Keratinocyte (primary cell): ENCODE measurements at regions not wholly inside any gene's neighbourhood (a gene's known extent, or its start where the extent isn't known, plus 50 kb on each side); places are given as distances from the start of the nearest gene placed in this dataset.

Source experiments
- DNase-seq: peaks from one replicate; pipeline ENCODE4 v3.0.0-alpha.2; 2011; ENCODE audit warnings: low read depth, missing footprints, low spot score
- FAIRE-seq: peaks from 2 replicates; lab custom pipeline; 2011; peaks lifted over from hg19 to GRCh38; lab: Jason Lieb, UNC
- H2AFZ ChIP-seq: 2 replicates; pipeline ENCODE4 v1.6.0; 2012; ENCODE audit warnings: low read length, control low read depth, inconsistent platforms; ENCODE audit not compliant: control insufficient read depth
- H3K27ac ChIP-seq: 2 replicates; pipeline ENCODE4 v1.5.1; 2011; ENCODE audit warnings: low read length; ENCODE audit not compliant: control insufficient read depth, insufficient read depth
- H3K27me3 ChIP-seq: 3 replicates; pipeline ENCODE4 v1.6.0; 2011; ENCODE audit warnings: low read length; ENCODE audit not compliant: control insufficient read depth, insufficient read depth; ENCODE audit errors: extremely low read depth
- H3K36me3 ChIP-seq, 2 experiments: 2 replicates in 1 of 2; 3 replicates in 1 of 2; pipeline ENCODE4 v1.5.1; 2011; ENCODE audit warnings: low read length in 2 of 2, mild to moderate bottlenecking in 1 of 2; ENCODE audit not compliant: control insufficient read depth in 2 of 2, insufficient read depth in 2 of 2; ENCODE audit errors: extremely low read depth in 1 of 2
- H3K4me1 ChIP-seq: 3 replicates; pipeline ENCODE4 v1.5.1; 2011; ENCODE audit warnings: low read length; ENCODE audit not compliant: control insufficient read depth, insufficient read depth; ENCODE audit errors: extremely low read depth
- H3K4me2 ChIP-seq: 3 replicates; pipeline ENCODE4 v1.6.0; 2011; ENCODE audit warnings: low read depth, low read length; ENCODE audit not compliant: control insufficient read depth, insufficient read depth; ENCODE audit errors: extremely low read depth
- H3K4me3 ChIP-seq, 3 experiments: fragments of 200-600 bp in 1 of 3; sonication (generic) in 1 of 3; 2 replicates in 2 of 3; 3 replicates in 1 of 3; pipeline ENCODE4 v1.5.1; 2011 to 2016; ENCODE audit warnings: low read length in 3 of 3, mild to moderate bottlenecking in 3 of 3, control low read depth in 2 of 3, inconsistent platforms in 1 of 3, low read depth in 1 of 3, mixed read lengths in 1 of 3, mixed run types in 1 of 3, moderate library complexity in 1 of 3; ENCODE audit not compliant: control insufficient read depth in 2 of 3, insufficient read depth in 2 of 3; ENCODE audit errors: extremely low read depth in 1 of 3
- H3K79me2 ChIP-seq: 2 replicates; pipeline ENCODE4 v1.6.0; 2012; ENCODE audit warnings: low read length; ENCODE audit not compliant: control insufficient read depth, insufficient read depth
- H3K9ac ChIP-seq: 3 replicates; pipeline ENCODE4 v1.6.0; 2011; ENCODE audit warnings: low read length; ENCODE audit not compliant: control insufficient read depth, insufficient read depth; ENCODE audit errors: extremely low read depth
- H3K9me1 ChIP-seq: 3 replicates; pipeline ENCODE4 v1.6.0; 2011; ENCODE audit warnings: low read length; ENCODE audit not compliant: control insufficient read depth, insufficient read depth; ENCODE audit errors: extremely low read depth
- H3K9me3 ChIP-seq: 2 replicates; pipeline ENCODE4 v1.5.1; 2012; ENCODE audit warnings: low read depth, low read length; ENCODE audit not compliant: control insufficient read depth
- H4K20me1 ChIP-seq: 3 replicates; pipeline ENCODE4 v1.6.0; 2011; ENCODE audit warnings: low read length; ENCODE audit not compliant: control insufficient read depth, insufficient read depth; ENCODE audit errors: extremely low read depth
- CTCF ChIP-seq, 3 experiments: IDR thresholded peaks in 1 of 3; conservative IDR thresholded peaks in 1 of 3; optimal IDR thresholded peaks in 1 of 3; 2 replicates in 2 of 3; 3 replicates in 1 of 3; pipeline versions ENCODE3 to v1.5.1; 2011; ENCODE audit warnings: low read length in 3 of 3, mild to moderate bottlenecking in 3 of 3, moderate library complexity in 2 of 3, control low read depth in 1 of 3, inconsistent platforms in 1 of 3; ENCODE audit not compliant: insufficient read depth in 2 of 3; ENCODE audit errors: extremely low read depth in 1 of 3
- EZH2 ChIP-seq: IDR thresholded peaks from one replicate; pipeline ENCODE4 v1.6.1; 2012; ENCODE audit warnings: inconsistent platforms, mild to moderate bottlenecking, low read length, moderate library complexity
- dilution Hi-C: fragments of 300-500 bp; cut with MboI; formaldehyde crosslinking; loops from one replicate; pipeline ENCODE4 v1.7.0; 2020; ENCODE audit warnings: low sequenced_read_pairs; ENCODE audit not compliant: extremely low pct_ligation_motif_present

DNA sequence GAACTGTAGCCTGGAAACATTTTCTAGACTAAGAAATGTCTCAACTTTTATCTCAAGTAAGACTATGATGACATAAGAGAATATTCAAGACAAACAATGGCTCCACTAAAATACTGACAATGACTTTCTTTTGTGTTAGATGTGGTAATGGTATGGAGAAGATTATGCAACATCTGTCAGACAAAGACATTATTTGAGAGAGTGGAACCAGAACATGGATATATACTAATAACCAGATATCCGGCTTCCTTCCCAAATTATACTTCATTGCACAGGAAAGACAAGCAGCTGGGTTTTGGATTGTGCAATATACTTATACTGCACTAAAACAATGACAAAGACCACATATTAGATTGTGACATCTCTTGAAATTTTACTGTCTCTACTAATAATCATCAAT is 290.8 kb upstream of the GIMD1 start:
- Histone ChIP-seq H3K9ac (no peak overlapping the region), H3K27me3 (no peaks in the 10 kb centered on the region), H3K36me3 (no peaks in the 10 kb centered on the region), H3K9me1 (no peaks in the 10 kb centered on the region), H3K9me3 (no peaks in the 10 kb centered on the region), H2AFZ (no peak overlapping the region), H3K27ac (no peak overlapping the region), H3K4me1 (no peaks in the 10 kb centered on the region), H3K4me2 (no peak overlapping the region), H3K4me3 (no peak overlapping the region), H3K79me2 (no peaks in the 10 kb centered on the region), H4K20me1 (no peaks in the 10 kb centered on the region)
- dilution Hi-C loops, result no loop called here
- TF ChIP-seq CTCF (optimal IDR thresholded peaks at IDR 0.05 in 1 of 3, IDR thresholded peaks at IDR 0.05 in 1 of 3, conservative IDR thresholded peaks at IDR 0.05 in 1 of 3; ENCODE audit: extremely low read depth in 1 of 3, insufficient read depth in 2 of 3, low read length in 3 of 3) (no peak), EZH2 (no peak)
- no peak for FAIRE-seq
- no peak for DNase-seq

DNA sequence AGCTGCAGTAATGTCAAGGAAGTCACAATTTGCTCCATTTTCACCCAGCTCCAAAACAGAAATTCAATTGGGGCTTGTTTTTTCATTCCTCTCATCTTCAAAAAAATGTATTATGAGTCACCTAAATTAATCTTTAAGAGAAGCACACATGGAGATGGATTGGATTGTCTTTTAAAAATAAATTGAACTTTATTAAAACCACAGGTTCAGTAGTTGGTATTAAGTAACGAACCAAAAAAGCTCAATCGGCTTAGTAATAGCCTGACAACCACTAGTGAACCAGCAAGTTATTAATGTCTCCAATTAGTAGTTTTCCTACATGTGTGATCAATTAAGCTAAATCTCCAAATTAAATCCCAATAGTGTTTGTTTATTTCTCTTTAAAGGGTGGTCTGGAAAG is 283.5 kb upstream of the GIMD1 start:
- Histone ChIP-seq H3K27me3 (no peaks in the 10 kb centered on the region), H3K27ac (no peak overlapping the region), H3K9me3 (no peaks in the 10 kb centered on the region), H3K9me1 (no peaks in the 10 kb centered on the region), H3K4me3 (no peak overlapping the region), H3K9ac (no peak overlapping the region), H2AFZ (no peak overlapping the region), H4K20me1 (no peaks in the 10 kb centered on the region), H3K4me1 (no peaks in the 10 kb centered on the region), H3K36me3 (no peaks in the 10 kb centered on the region), H3K79me2 (no peaks in the 10 kb centered on the region), H3K4me2 (no peak overlapping the region)
- FAIRE-seq (no peak), DNase-seq (no peak)
- TF ChIP-seq EZH2 (no peak), CTCF (optimal IDR thresholded peaks at IDR 0.05 in 1 of 3, IDR thresholded peaks at IDR 0.05 in 1 of 3, conservative IDR thresholded peaks at IDR 0.05 in 1 of 3; ENCODE audit: extremely low read depth in 1 of 3, insufficient read depth in 2 of 3, low read length in 3 of 3) (no peak)
- dilution Hi-C loops, result no loop called here
